Sigmoid colon (tissue), 6 donors: ENCODE measurements at regions not wholly inside any gene's neighbourhood (a gene's known extent, or its start where the extent isn't known, plus 50 kb on each side); places are given as distances from the start of the nearest gene placed in this dataset.

Experiments
- DNase-seq: peaks from one replicate; pipeline ENCODE4 v3.0.0-alpha.2; 2019
- H3K27ac ChIP-seq, 4 donors: fragments of 200-600 bp; sonication (generic); one replicate each; pipeline ENCODE4 v1.5.1; 2016 to 2019; ENCODE audit warnings: mild to moderate bottlenecking in 1 of 4
- H3K27me3 ChIP-seq, 3 donors: fragments of 200-600 bp; sonication (generic); one replicate each; pipeline ENCODE4 v1.5.1; 2019; ENCODE audit warnings: mild to moderate bottlenecking in 1 of 3
- H3K36me3 ChIP-seq, 4 donors: fragments of 200-600 bp; sonication (generic); one replicate each; pipeline ENCODE4 v1.5.1; 2016 to 2019
- H3K4me1 ChIP-seq, 4 donors: fragments of 200-600 bp; sonication (generic); one replicate each; pipeline ENCODE4 v1.5.1; 2017 to 2019
- H3K4me3 ChIP-seq, 4 donors: fragments of 200-600 bp; sonication (generic); one replicate each; pipeline ENCODE4 v1.5.1; 2017 to 2019; ENCODE audit warnings: mild to moderate bottlenecking in 2 of 4, moderate library complexity in 1 of 4
- H3K9me3 ChIP-seq, 4 donors: fragments of 200-600 bp in 3 of 4; sonication (generic) in 3 of 4; one replicate each; pipeline versions ENCODE4 v1.5.1 to v1.6.1; 2013 to 2019
- CTCF ChIP-seq, 4 experiments: fragments of 450-650 bp in 3 of 4; fragments of 200-600 bp in 1 of 4; IDR thresholded peaks; one replicate each; pipeline ENCODE4 v1.5.1; 2016 to 2019; ENCODE audit warnings: antibody characterized with exemption in 4 of 4, mild to moderate bottlenecking in 3 of 4, moderate library complexity in 2 of 4
- EP300 ChIP-seq, 4 donors: sonication (generic); formaldehyde crosslinking; IDR thresholded peaks; one replicate each; pipeline ENCODE4 v1.6.1; 2017; ENCODE audit warnings: antibody characterized with exemption in 4 of 4
- POLR2A ChIP-seq, 2 donors: fragments of 450-650 bp; IDR thresholded peaks; one replicate each; pipeline ENCODE4 v1.6.1; 2016; ENCODE audit warnings: antibody characterized with exemption in 2 of 2, mild to moderate bottlenecking in 2 of 2, moderate library complexity in 2 of 2
- POLR2AphosphoS5 ChIP-seq, 4 donors: sonication (generic); formaldehyde crosslinking; IDR thresholded peaks; one replicate each; pipeline ENCODE4 v1.6.1; 2017; ENCODE audit warnings: antibody characterized with exemption in 4 of 4
- WGBS, 2 donors: extraction: QIAGEN DNeasy Blood & Tissue Kit; methylation state at CpG; one replicate each; pipeline ENCODE4 v1.1.7; 2013; 5-methylcytosine and 5-hydroxymethylcytosine counted together
- intact Hi-C: fragments of 100-400 bp; cut with DNase I; formaldehyde crosslinking; loops from one replicate; pipeline ENCODE4 v1.15.1; 2023
- donor health status: healthy with polysubstance abuse.
- donor health status: healthy.

- H3K4me1 ChIP-seq = no peaks in the 10 kb centered on the region
- no peaks in the 10 kb centered on the region for H3K9me3 ChIP-seq
- 94 to 96% methylated on average over 3 of the region's 3 CpGs for whole genome bisulfite sequencing, 2 donors
Measured at GRCh38 chr5:122719991-122720746, 54.7 kb upstream of the SNX2 start.

DNA sequence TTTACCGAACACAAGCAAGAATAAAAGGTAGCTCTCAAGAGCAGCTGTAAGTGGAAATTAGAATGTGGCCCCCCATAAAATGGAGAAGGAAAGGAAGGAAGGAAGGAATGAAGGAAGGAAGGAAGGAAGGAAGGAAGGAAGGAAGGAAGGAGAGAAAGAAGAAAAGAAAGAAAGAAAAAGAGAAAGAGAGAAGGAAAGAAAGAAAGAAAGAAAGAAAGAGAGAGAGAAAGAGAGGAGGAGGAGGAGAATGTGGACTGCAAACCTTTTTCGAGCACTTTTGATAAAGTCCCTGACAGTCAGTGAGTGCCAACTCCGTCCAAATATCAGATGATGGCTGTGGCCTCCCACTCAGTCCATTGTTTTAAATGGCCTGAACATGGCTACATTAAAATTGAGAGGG lies 53.8 kb upstream of the SNX2 start:
- DNase-seq = no peak
- no peaks in the 10 kb centered on the region for H3K9me3 ChIP-seq
- intact Hi-C loops = no loop called here
- TF ChIP-seq POLR2A (IDR thresholded peaks at IDR 0.05) = no peak
- TF ChIP-seq POLR2AphosphoS5 (IDR thresholded peaks at IDR 0.05) = no peak
- no peak for TF ChIP-seq CTCF (IDR thresholded peaks at IDR 0.05)
- TF ChIP-seq EP300 (IDR thresholded peaks at IDR 0.05) = no peak
- 92 to 94% methylated on average over 3 of the region's 3 CpGs for WGBS, 2 donors
- no peak overlapping the region for H3K4me3 ChIP-seq
- no peak overlapping the region for H3K27ac ChIP-seq
- H3K36me3 ChIP-seq = no peaks in the 10 kb centered on the region
- no peaks in the 10 kb centered on the region for H3K4me1 ChIP-seq
- H3K27me3 ChIP-seq = no peaks in the 10 kb centered on the region

More at GRCh38 chr5:122719991-122720746, 54.7 kb upstream of the SNX2 start:
- intact Hi-C loops = no loop called here
- no peak overlapping the region for H3K4me3 ChIP-seq
- no peak for TF ChIP-seq EP300 (IDR thresholded peaks at IDR 0.05)
- H3K27ac ChIP-seq = no peak overlapping the region
- no peak for DNase-seq
- H3K36me3 ChIP-seq = no peaks in the 10 kb centered on the region
- H3K27me3 ChIP-seq = no peaks in the 10 kb centered on the region

DNA sequence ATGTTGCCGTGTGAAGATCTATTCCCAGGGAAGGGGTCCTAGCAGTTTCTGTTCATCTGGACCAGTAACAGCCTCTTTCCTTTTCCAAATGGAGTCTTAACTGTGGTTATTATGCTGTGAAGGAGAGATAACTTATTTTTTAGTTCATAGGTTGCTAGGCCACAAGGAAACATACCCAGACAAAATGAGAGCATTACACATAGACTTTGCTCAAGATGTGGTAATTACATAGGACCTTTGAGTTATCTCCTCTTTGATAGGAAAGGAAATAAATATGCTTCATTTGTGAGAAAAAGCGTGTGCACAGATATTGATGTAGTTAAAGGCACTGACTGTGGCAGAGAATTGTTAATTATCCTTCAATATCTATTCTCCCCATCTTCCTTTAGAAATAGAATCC lies 52.5 kb upstream of the SNX2 start:
- H3K4me3 ChIP-seq = no peak overlapping the region
- intact Hi-C loops = no loop called here
- H3K9me3 ChIP-seq = no peaks in the 10 kb centered on the region
- no peaks in the 10 kb centered on the region for H3K4me1 ChIP-seq
- no peak overlapping the region for H3K27ac ChIP-seq
- H3K36me3 ChIP-seq = no peaks in the 10 kb centered on the region
- H3K27me3 ChIP-seq = no peaks in the 10 kb centered on the region
- TF ChIP-seq POLR2A (IDR thresholded peaks at IDR 0.05) (no peak), CTCF (IDR thresholded peaks at IDR 0.05) (no peak), POLR2AphosphoS5 (IDR thresholded peaks at IDR 0.05) (no peak), EP300 (IDR thresholded peaks at IDR 0.05) (no peak)
- no peak for DNase-seq
- WGBS, 2 donors = 68 to 87% methylated on average over 2 of the region's 2 CpGs

GRCh38 chr5:122723606-122724352 lies 51.1 kb upstream of the SNX2 start:
- Histone ChIP-seq H3K27me3 (no peaks in the 10 kb centered on the region), H3K27ac (no peak overlapping the region), H3K9me3 (no peaks in the 10 kb centered on the region), H3K4me3 (no peak overlapping the region), H3K4me1 (no peaks in the 10 kb centered on the region), H3K36me3 (no peaks in the 10 kb centered on the region)
- intact Hi-C loops = no loop called here
- WGBS, 2 donors = 61 to 75% methylated on average over 4 of the region's 4 CpGs
- DNase-seq = no peak
- TF ChIP-seq EP300 (IDR thresholded peaks at IDR 0.05) = no peak
- TF ChIP-seq POLR2AphosphoS5 (IDR thresholded peaks at IDR 0.05) = no peak
- TF ChIP-seq CTCF (IDR thresholded peaks at IDR 0.05) = no peak
- TF ChIP-seq POLR2A (IDR thresholded peaks at IDR 0.05) = no peak
